Liver (tissue), 8 donors: ENCODE measurements at regions not wholly inside any gene's neighbourhood (a gene's known extent, or its start where the extent isn't known, plus 50 kb on each side); places are given as distances from the start of the nearest gene placed in this dataset.

Experiments
- DNase-seq: peaks from one replicate; pipeline ENCODE4 v3.0.0-alpha.2; 2017; ENCODE audit warnings: low spot score
- H3K27ac ChIP-seq, 2 donors: one replicate each; pipeline ENCODE4 v1.7.0; 2013; ENCODE audit warnings: inconsistent platforms in 2 of 2, low read length in 2 of 2, control low read depth in 1 of 2, low read depth in 1 of 2, mild to moderate bottlenecking in 1 of 2
- H3K27me3 ChIP-seq, 4 donors: one replicate each; pipeline versions ENCODE4 v1.6.1 to v1.7.0; 2013; ENCODE audit warnings: low read length in 3 of 4, inconsistent platforms in 1 of 4, mild to moderate bottlenecking in 1 of 4, moderate library complexity in 1 of 4; ENCODE audit not compliant: control insufficient read depth in 4 of 4, insufficient read depth in 4 of 4
- H3K36me3 ChIP-seq, 4 donors: one replicate each; pipeline versions ENCODE4 v1.6.1 to v1.7.0; 2013; ENCODE audit warnings: low read length in 3 of 4, mild to moderate bottlenecking in 3 of 4, low read depth in 1 of 4, moderate library complexity in 1 of 4; ENCODE audit not compliant: control insufficient read depth in 4 of 4, insufficient read depth in 3 of 4
- H3K4me1 ChIP-seq, 4 donors: one replicate each; pipeline versions ENCODE4 v1.6.1 to v1.7.0; 2013; ENCODE audit warnings: low read length in 3 of 4, mild to moderate bottlenecking in 3 of 4, moderate library complexity in 1 of 4; ENCODE audit not compliant: control insufficient read depth in 4 of 4, insufficient read depth in 4 of 4
- H3K4me3 ChIP-seq, 3 donors: one replicate each; pipeline versions ENCODE4 v1.6.1 to v1.7.0; 2013; ENCODE audit warnings: low read length in 3 of 3, control low read depth in 1 of 3, low read depth in 1 of 3, mild to moderate bottlenecking in 1 of 3
- H3K9ac ChIP-seq, 2 donors: one replicate each; pipeline ENCODE4 v1.7.0; 2013; ENCODE audit warnings: low read length in 2 of 2, mild to moderate bottlenecking in 2 of 2, moderate library complexity in 2 of 2, control low read depth in 1 of 2, low read depth in 1 of 2
- H3K9me3 ChIP-seq, 4 donors: one replicate each; pipeline versions ENCODE4 v1.6.1 to v1.7.0; 2013; ENCODE audit warnings: low read length in 3 of 4; ENCODE audit not compliant: control insufficient read depth in 4 of 4
- EGR1 ChIP-seq, 2 donors: IDR thresholded peaks; 2 replicates each; pipeline ENCODE4 v1.6.1; 2016 to 2018; ENCODE audit warnings: antibody characterized with exemption in 2 of 2, low read depth in 2 of 2
- FOXA1 ChIP-seq: IDR thresholded peaks from 2 replicates; pipeline ENCODE4 v1.6.1; 2016; ENCODE audit warnings: antibody characterized with exemption
- FOXA2 ChIP-seq: IDR thresholded peaks from 2 replicates; pipeline ENCODE4 v1.6.1; 2016; ENCODE audit warnings: antibody characterized with exemption
- HNF4A ChIP-seq, 2 donors: conservative IDR thresholded peaks; 2 replicates each; pipeline ENCODE4 v1.6.1; 2016; ENCODE audit warnings: antibody characterized with exemption in 2 of 2, mild to moderate bottlenecking in 2 of 2
- JUND ChIP-seq, 2 donors: IDR thresholded peaks; 2 replicates each; pipeline ENCODE4 v1.6.1; 2016; ENCODE audit warnings: antibody characterized with exemption in 2 of 2
- RXRA ChIP-seq, 2 donors: IDR thresholded peaks; 2 replicates each; pipeline ENCODE4 v1.6.1; 2017 to 2018; ENCODE audit warnings: antibody characterized with exemption in 2 of 2, mild to moderate bottlenecking in 1 of 2
- SP1 ChIP-seq: IDR thresholded peaks from 2 replicates; pipeline ENCODE4 v1.6.1; 2018; ENCODE audit warnings: antibody characterized with exemption, mild to moderate bottlenecking
- WGBS: extraction: QIAGEN DNeasy Blood & Tissue Kit; methylation state at CpG from one replicate; pipeline ENCODE4 v1.1.7; 2013; 5-methylcytosine and 5-hydroxymethylcytosine counted together
- TF ChIP-seq, protein P1 (sequence below): IDR thresholded peaks from 2 replicates; pipeline ENCODE4 v1.6.1; 2016; ENCODE audit warnings: antibody characterized with exemption, mild to moderate bottlenecking
- TF ChIP-seq, protein P2 (sequence below): IDR thresholded peaks from 2 replicates; pipeline ENCODE4 v1.6.1; 2016; ENCODE audit warnings: antibody characterized with exemption
- TF ChIP-seq, protein P3 (sequence below): fragments of 150-350 bp; IDR thresholded peaks from 2 replicates; pipeline ENCODE4 v1.5.1; 2017; ENCODE audit warnings: improper control_type of control experiment, low read depth, low read length; ENCODE audit not compliant: missing input control
- donor health status: healthy.
- donor health status: healthy.
- donor health status: healthy.
- donor health status: healthy.
- donor health status: healthy.

DNA sequence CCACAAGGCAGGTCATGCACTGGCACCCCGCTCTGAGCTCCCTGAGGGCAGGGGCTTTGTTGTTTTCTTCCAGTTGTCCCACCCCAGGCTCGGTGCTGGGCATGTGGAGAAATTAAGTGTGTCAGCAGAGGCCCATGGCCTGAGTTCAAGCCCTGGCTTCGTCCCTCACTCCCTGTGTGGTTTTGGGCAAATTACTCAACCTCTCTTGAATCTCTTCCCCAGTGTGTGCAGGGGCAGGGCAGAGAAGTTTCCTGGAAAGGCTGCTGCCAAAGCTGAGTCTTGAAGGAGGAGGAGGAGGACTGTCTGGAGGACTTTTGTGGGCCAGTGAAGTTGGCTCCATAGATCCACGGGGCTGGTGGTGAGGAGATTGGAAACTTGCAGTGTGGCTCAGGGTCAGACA, 138.1 kb upstream of the E2F8 start (continued):
- TF ChIP-seq, protein P1, sequence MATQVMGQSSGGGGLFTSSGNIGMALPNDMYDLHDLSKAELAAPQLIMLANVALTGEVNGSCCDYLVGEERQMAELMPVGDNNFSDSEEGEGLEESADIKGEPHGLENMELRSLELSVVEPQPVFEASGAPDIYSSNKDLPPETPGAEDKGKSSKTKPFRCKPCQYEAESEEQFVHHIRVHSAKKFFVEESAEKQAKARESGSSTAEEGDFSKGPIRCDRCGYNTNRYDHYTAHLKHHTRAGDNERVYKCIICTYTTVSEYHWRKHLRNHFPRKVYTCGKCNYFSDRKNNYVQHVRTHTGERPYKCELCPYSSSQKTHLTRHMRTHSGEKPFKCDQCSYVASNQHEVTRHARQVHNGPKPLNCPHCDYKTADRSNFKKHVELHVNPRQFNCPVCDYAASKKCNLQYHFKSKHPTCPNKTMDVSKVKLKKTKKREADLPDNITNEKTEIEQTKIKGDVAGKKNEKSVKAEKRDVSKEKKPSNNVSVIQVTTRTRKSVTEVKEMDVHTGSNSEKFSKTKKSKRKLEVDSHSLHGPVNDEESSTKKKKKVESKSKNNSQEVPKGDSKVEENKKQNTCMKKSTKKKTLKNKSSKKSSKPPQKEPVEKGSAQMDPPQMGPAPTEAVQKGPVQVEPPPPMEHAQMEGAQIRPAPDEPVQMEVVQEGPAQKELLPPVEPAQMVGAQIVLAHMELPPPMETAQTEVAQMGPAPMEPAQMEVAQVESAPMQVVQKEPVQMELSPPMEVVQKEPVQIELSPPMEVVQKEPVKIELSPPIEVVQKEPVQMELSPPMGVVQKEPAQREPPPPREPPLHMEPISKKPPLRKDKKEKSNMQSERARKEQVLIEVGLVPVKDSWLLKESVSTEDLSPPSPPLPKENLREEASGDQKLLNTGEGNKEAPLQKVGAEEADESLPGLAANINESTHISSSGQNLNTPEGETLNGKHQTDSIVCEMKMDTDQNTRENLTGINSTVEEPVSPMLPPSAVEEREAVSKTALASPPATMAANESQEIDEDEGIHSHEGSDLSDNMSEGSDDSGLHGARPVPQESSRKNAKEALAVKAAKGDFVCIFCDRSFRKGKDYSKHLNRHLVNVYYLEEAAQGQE, result no peak

DNA sequence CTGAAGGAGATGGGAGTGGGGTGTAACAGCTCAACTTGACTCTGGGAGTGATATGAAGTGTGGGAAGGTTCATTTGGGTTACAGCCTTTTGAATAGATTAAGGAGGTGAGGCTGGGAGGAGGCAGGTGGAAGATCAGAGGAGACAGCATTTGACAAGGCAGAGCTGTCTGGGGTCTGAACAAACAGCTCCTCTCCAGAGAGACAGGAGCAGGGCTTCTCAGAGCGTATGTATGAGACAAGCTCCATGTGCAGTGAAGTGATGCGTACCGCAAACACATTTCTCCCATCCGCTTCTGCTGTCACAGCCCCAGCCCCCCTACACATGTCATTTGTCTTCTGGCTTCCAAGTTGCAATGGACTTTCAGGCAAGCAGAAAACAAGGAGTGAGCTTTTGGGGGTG, 137.1 kb upstream of the E2F8 start:
- TF ChIP-seq, protein P1, result no peak
- no peak for TF ChIP-seq JUND (IDR thresholded peaks at IDR 0.05)
- TF ChIP-seq, protein P2, sequence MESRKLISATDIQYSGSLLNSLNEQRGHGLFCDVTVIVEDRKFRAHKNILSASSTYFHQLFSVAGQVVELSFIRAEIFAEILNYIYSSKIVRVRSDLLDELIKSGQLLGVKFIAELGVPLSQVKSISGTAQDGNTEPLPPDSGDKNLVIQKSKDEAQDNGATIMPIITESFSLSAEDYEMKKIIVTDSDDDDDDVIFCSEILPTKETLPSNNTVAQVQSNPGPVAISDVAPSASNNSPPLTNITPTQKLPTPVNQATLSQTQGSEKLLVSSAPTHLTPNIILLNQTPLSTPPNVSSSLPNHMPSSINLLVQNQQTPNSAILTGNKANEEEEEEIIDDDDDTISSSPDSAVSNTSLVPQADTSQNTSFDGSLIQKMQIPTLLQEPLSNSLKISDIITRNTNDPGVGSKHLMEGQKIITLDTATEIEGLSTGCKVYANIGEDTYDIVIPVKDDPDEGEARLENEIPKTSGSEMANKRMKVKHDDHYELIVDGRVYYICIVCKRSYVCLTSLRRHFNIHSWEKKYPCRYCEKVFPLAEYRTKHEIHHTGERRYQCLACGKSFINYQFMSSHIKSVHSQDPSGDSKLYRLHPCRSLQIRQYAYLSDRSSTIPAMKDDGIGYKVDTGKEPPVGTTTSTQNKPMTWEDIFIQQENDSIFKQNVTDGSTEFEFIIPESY, result no peak
- TF ChIP-seq HNF4A (conservative IDR thresholded peaks at IDR 0.05), result no peak
- TF ChIP-seq RXRA (IDR thresholded peaks at IDR 0.05), result no peak
- no peak for TF ChIP-seq SP1
- TF ChIP-seq EGR1 (IDR thresholded peaks at IDR 0.05; ENCODE audit: low read depth in 2 of 2), result no peak
- TF ChIP-seq, protein P3, sequence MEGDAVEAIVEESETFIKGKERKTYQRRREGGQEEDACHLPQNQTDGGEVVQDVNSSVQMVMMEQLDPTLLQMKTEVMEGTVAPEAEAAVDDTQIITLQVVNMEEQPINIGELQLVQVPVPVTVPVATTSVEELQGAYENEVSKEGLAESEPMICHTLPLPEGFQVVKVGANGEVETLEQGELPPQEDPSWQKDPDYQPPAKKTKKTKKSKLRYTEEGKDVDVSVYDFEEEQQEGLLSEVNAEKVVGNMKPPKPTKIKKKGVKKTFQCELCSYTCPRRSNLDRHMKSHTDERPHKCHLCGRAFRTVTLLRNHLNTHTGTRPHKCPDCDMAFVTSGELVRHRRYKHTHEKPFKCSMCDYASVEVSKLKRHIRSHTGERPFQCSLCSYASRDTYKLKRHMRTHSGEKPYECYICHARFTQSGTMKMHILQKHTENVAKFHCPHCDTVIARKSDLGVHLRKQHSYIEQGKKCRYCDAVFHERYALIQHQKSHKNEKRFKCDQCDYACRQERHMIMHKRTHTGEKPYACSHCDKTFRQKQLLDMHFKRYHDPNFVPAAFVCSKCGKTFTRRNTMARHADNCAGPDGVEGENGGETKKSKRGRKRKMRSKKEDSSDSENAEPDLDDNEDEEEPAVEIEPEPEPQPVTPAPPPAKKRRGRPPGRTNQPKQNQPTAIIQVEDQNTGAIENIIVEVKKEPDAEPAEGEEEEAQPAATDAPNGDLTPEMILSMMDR, result no peak
- no peak for TF ChIP-seq FOXA1
- no peak for TF ChIP-seq FOXA2
- Histone ChIP-seq H3K9ac (no peak overlapping the region), H3K4me1 (no peaks in the 10 kb centered on the region), H3K27ac (no peak overlapping the region), H3K27me3 (no peaks in the 10 kb centered on the region), H3K9me3 (no peaks in the 10 kb centered on the region), H3K4me3 (no peak overlapping the region), H3K36me3 (no peaks in the 10 kb centered on the region)
- DNase-seq, result no peak
- 98% methylated on average over 4 of the region's 4 CpGs for whole genome bisulfite sequencing
